NCI-H1105 (cell line): ENCODE measurements at regions not wholly inside any gene's neighbourhood (a gene's known extent, or its start where the extent isn't known, plus 50 kb on each side); places are given as distances from the start of the nearest gene placed in this dataset.
"Not testable (repeated sequence)": the region's sequence is repeated elsewhere in the genome, so short reads cannot be mapped to it uniquely, and the experiment has no call there.

ENCODE experiments used
- DNase-seq: peaks from one replicate; lab custom pipeline; 2025; lab: John Stamatoyannopoulos, UW

DNA sequence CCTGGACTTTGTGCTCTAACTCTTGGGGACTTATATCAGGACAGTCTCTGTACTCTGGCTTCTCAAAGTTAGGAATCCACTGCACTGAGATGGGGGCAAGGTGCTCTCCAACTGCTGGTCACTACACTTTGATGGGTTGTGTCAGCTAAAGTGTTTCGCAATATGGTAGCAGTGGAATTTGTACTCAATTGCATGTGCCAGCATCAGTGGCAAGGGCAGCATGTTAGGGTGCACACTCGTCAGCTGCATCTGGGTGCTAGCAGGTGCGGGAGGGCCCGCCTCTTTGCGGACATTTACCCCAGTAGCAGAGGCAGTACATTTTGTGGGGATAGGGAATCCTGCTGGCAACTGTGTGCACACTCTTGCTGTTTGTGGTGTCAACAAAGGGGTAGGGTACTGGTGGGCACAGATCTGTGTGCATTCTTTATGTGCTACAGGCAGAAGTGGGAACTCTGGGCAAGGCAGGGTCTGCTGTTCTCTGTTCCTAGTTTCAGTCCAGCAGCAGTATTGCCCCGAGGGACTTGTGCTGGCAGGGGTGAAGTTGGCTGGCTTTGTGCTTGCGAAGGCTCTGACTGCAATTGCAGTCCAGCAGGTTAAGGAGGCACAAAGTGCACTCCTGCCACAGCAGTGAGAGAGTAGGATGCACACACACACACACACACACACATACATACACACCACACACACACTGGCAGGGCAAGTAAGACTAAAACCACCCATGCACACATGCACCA is 924.8 kb upstream of the CDH9 start:
- DNase-seq: no peak

GRCh38 chr5:27962198-27962597 is 923.8 kb upstream of the CDH9 start:
- DNase-seq: no peak

DNA sequence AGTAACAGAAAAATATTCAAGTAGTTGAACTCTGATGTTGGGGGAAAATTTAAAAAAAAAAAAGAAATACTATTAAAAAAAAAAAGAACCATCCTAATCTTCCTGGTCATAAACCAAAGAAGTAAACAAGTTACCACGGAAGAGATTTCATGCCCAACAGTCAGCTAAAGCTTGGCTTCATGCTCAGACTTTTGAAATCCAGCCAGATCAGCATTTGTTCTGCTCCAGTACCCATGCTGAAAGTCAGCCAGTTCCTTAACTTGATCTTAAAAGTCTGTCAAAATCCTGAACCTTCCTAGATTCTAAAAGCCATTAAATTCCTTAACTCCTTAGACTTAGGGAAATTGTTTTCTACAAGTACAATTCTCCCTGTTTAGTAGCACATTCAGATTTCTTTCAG is 908.7 kb upstream of the CDH9 start:
- no peak for DNase-seq

GRCh38 chr5:27944471-27944870 is 906.1 kb upstream of the CDH9 start:
- no peak for DNase-seq

DNA sequence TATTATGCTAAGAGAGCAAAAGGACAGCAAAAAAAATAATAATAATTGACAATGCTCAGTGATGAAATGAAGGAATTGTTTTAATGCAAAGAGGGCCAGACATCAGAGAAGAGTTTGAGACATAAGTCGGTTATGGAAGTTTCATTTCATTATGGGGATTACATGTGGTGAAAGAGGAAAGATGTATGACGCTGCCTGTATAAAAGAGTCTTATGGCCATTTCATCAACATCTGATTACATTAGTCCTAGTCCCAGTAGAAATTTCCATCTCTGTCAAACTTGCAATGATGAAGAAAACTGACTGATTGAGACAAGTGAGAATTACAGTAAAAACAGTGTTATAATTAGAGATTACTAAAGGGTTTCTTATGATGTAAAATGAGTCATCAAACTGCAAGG is 900.6 kb upstream of the CDH9 start:
- no peak for DNase-seq

GRCh38 chr5:27928060-27928459 is 889.7 kb upstream of the CDH9 start:
- no peak for DNase-seq

GRCh38 chr5:27911216-27911615 is 872.8 kb upstream of the CDH9 start:
- DNase-seq: no peak

DNA sequence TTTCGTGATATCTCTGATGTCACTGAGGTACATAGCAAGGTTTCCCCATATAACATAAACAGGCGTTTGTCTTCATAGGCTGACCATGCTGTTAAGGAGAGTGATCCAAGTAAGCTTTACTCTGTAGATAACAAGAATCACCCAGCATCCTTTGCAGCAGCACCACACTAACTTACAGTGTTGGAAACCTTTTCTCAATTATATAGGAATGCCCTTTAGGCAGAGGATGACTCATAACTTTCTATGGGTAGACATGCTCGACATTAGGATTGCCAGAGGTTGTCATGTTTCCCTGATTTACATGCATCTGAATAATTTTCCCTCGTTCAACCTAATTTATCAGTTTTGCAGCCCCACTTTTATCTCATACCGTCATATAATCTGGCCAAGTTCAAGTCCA is 870.0 kb upstream of the CDH9 start:
- DNase-seq: no peak

DNA sequence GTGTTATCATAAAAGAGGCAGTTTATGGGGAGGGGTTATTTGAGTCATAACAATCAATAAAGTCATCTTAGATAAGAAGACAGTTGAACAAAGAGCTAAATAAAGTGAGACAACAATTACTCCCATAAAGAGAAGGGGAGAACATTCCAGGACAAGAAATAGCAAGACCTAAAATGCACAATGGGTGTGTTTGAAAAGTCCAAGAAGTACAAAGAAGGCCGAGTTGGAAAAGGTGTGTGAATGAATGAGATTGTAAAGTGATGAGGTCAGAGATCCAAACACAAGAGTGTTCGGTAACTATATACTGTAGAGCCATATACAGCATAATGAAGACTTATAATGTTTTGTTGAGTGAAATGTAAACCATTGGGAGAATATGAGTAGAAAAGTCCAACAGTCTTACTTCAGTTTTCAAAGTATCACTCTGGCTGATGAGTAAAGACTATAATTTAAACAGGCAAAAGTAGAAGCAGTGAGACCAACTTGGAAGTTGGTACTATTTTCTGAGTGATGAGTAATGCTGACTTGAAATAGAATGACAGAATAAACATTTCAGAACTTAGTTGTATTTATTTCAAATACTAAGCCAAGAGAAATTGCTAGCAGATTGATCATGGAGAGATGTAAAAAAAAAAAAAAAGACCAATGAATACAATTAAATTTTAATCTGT is 868.7 kb upstream of the CDH9 start:
- DNase-seq: no peak

DNA sequence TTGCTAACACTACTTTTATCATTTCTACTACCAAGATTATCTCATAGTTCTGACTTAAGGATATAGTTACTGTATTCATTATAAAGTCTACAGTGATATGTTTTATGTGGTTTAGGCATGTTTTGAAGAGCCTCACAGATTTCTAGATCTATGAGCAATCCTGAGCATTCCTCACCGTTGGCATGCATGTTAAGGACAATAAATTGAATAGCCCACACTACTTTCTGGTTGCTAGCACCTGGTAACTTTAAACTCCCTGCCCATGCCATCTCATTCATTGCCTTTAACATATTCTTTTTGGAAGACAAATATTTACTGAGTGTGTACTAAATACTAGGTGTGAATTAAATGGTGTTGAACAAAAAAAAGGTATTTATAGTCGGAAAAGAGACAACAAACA is 868.1 kb upstream of the CDH9 start:
- DNase-seq: no peak

DNA sequence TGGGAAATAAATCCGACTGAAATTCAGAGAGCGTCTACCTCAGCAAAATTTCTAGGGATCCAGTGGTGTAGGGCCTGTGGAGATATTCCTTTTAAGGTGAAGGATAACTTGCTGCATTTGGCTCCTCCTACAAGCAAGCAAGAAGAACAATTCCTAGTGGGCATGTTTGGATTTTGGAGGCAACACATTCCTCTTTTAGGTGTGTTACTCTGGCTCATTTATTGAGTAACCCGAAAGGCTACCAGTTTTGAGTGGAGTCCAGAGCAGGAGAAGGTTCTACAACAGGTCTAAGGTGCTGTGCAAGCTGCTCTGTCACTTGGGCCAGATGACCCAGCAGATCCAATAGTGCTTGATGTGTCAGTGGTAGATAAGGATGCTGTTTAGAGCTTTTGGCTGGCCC is 862.4 kb upstream of the CDH9 start:
- DNase-seq: no peak

DNA sequence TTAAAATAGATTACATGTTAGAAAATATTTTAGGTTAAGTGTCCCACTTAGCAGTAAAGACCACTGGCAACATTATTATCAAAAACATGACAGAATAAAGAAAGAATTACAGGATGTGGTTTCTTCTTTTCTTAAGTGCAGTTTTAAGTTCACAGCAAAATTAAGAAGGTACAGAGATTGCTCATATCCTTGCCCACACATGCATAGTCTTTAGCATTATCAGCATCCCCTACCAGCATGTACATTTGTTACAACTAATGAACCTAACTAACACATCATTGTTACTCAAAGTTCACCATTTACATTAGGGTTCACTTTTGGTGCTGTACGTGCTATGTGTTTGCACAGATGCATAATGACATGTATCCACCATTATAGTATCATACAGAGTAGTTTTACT is 837.7 kb upstream of the CDH9 start:
- no peak for DNase-seq

GRCh38 chr5:27875148-27875547 is 836.8 kb upstream of the CDH9 start:
- no peak for DNase-seq

DNA sequence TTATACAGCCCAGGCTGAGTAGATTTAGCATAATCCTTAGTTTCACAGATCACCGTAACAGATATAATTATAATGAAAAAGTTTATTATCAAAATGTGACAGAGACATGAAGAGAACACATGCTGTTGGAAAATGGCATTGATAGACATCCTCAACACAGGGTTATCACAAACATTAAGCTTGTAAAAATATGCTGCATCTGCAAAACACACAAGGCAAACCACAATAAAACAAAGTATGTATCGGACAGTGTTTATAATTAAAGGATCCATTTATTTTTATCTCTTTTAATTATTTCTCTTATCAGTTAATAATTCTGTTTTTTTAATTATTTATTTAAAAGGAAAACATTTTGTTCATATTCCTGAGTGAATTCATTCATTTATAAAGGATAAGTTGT is 829.9 kb upstream of the CDH9 start:
- DNase-seq: no peak

DNA sequence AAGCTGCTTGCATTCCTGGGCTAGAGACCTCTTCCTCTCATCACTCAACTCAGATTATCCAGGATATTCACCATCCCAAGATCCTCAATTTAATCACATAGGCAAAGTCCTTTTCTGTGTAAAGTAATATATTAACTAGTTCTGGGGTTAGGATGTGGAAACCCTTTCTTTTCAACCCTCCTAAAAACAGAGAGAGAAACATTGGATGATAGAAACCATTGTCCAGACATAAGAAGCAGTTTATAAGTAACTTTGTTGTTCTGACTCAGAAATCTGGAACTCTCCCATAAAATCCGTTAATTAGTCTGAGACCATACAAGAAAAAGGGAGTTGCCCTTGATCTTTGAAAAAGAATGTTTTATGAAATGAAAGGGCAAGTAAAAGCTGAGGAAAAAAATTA is 817.1 kb upstream of the CDH9 start:
- no peak for DNase-seq

- DNase-seq: no peak
Measured at GRCh38 chr5:27854243-27854852, 816.0 kb upstream of the CDH9 start.

DNA sequence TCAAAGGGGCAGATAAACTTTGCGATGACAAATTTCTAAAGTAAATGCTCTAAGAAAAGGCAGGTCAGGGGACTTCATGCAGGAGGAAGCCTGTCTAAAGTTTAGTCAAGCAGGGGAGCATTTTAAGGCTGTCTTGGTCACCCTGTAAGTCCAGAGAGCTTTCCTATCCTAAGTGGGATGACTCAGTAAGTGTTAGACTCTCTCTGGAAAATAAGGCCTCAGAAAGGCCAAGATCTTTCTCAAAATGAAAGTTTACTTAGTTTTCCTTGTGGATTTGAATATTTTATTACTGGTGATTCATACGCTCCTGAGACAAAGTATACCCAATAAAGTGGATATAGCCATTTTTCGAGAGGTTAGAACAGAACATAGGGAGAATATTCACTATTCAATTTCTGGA is 806.9 kb upstream of the CDH9 start:
- DNase-seq: no peak

- DNase-seq: not testable (repeated sequence)
Measured at GRCh38 chr5:27836704-27837103, 798.3 kb upstream of the CDH9 start.

DNA sequence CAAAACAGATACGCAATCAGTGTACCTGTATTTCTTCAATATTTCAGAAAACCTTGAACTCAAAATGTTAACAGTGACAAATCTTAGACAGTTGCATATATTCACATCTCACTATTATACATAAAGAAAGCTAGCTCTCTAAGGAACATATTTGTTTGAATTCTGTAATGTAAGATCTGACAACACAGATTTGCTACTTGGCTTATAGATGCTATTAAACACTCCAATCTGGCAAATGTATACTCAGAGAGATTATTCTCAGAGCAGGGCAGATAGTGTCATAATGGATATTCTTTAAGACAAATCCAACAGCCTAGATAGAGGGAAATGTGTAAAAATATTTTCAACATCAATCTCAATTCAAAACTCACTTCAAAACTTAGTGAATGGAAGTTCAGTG is 794.5 kb upstream of the CDH9 start:
- DNase-seq: no peak

- DNase-seq: no peak
Measured at GRCh38 chr5:27830546-27830945, 792.2 kb upstream of the CDH9 start.

- DNase-seq: no peak
Measured at GRCh38 chr5:27821681-27822080, 783.3 kb upstream of the CDH9 start.

GRCh38 chr5:27818888-27819287 is 780.5 kb upstream of the CDH9 start:
- no peak for DNase-seq

GRCh38 chr5:27814983-27815382 is 776.6 kb upstream of the CDH9 start:
- DNase-seq: no peak

- DNase-seq: no peak
Measured at GRCh38 chr5:27814286-27814685, 775.9 kb upstream of the CDH9 start.
